HG03064 (cell line): ENCODE measurements at regions not wholly inside any gene's neighbourhood (a gene's known extent, or its start where the extent isn't known, plus 50 kb on each side); places are given as distances from the start of the nearest gene placed in this dataset.

ENCODE experiments used
- ATAC-seq: cut with Tn5 transposase; IDR thresholded peaks from one replicate; pipeline ENCODE4 v1.9.1; 2021; ENCODE audit warnings: low read depth; ENCODE audit not compliant: unreplicated experiment

DNA sequence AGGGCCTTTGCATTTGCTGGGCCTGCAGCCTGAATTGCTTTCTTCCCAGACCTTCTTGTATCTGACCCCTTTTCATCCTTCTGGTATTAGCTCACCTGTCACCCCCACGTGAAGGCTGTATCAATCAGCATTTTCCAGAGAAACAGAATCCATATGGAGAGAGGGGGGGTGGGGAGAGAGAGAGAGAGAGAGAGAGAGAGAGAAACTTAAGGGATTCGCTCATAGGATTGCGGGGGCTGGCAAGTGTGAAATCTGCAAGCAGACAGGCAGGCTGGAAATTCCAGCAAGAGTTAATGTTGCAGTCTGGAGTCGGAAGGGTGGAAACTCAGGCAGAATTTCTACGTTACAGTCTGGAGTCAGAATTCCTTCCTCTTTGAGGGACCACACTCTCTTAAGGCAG is 410.7 kb upstream of the SULF2 start:
- ATAC-seq: no peak

DNA sequence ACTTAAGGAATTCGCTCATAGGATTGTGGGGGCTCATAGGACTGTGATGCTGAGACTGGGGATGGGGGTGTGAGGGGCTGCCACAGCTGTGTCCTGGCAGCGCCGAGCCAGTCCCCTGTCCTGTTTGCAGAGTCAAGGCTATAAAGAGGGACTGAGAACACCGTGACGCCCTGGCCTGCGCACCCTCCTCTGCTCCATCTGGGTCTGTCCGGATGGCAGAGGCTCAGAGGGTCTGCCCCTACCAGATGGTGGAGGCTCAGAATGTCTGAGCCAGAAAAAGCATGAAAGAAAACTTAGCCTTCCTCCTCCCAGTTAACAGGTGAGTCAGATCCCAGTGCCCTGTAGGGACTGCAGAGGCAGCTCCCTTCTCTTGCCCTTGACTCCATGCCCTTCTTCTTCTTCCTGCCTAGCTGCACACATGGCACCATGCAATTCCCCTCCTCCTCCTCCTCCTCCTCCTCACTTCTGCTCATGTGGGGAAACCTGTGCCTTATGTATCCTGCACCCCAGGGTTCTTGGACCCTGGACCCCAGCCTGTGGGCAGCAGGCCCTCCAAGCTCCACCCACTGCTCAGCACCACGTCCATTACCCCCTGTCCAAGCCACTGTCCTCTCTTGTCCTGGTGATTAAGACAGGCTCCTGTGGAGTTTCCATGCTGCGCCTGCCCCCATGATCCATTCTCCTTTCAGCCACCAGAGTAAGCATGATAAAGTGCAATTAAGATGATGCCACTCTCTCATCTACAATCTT is 410.0 kb upstream of the SULF2 start:
- ATAC-seq: no peak

DNA sequence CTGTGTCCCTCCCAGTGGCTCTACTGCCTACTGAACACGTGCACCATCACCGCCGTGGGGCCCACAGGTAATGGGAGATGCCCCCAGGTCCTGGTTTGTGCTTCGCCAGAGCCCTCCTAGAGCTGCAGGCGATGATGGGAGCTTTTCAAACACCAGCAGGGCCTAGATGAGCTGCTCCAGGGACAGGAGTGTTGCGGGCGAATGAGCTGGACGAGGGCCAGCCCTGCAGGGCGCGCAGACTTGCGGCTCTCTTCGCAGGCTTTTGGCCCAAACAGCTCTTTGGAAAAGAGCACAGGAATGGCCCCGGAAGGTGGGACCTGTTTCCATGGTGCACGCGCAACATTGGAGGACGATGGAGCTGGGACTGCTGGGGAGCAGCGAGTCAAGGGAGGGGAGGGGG is 409.3 kb upstream of the SULF2 start:
- no peak for ATAC-seq

DNA sequence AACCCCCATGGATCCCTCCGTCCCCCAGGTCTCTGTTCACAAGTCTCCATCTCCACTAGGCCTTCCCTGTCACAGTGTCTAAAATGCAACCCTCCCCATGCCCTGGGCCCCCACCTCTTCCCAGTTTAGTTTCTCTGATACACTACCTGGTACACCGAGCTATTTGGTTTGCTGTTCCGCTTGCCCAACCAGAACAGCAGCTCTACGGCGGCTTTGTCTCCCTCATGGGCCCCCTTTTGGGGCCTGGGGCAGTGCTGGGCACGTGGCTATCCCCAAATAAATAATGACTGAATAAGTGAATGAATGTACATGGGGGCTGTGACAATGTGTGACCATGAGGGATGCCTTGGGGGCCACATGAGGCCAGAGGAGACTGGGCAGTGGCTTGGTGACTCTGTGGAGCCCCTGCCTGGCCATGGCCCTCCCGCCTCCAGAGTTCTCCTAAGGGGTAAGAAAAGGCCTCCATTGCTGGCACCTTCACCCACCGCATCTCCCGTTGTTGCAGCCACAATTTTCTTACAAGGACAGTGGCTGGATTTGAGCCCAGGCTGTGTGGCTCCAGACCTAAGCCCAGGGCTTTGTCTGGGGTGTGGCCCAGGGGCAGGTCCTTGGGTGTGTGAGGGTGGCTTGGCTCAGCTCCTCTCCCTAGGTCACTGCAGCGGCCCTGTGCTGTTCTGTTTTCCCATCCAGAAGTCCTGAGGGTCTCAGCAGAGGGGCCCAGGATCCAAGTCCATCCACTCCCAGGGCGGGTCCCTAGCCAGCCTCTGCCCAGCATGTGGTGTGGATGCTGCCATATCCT is 408.5 kb upstream of the SULF2 start:
- ATAC-seq: no peak

DNA sequence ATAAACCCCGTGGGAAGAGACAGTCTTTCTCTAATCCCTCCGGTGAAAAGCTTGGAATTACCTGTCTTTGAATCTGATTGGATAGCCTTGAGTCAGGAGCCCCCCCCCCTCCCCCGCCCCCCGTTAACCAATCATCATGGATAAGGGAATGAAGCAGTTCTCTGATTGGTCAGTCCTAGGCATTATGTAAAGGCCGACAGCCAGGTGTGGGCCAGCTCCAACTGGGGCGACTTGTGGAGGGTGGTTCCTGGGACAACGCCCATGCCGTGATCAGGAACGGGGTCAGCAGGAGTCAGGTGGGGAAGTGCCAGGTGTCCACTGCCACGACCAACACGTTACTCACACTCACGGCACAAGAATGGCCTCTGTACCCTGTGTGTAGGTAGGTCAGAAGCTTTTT is 406.8 kb upstream of the SULF2 start:
- no peak for ATAC-seq

DNA sequence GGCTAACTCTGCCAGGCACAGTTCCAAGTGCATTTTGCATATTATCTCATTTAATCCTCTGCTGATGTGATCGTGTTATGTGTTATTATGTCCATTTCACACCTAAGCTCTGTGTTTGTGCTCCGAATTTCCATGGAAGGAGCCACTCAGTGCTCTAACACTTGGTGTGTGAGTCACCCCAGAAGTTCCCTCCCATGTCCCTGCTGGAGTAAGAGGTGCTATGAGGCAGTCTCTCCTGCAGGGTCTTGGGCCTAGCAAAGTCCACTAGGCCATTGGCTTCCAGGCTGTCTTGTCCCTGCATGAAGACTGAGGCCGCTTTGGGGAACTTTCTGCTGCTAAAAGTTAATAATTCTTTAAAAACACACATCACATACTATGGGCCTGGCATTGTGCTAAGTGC is 405.9 kb upstream of the SULF2 start:
- no peak for ATAC-seq

DNA sequence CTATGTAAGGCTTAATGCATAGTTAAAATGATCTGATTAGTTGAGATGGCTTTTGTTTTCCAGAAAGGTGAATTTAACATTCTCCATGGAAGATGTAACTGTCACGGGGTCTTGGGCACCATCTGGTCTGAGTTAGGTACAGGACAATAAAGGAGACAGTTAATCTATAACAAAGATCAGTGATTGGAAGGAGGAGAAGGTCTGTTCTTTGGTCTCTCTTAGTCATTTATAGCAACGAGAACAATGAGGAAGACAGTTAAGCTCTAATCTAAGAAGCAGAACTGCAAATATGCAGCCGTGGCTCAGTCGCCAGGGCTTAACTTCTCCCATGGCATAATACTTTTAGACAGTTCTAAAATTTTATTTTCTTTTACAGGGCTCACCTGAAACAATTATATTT is 405.5 kb upstream of the SULF2 start:
- ATAC-seq: no peak

DNA sequence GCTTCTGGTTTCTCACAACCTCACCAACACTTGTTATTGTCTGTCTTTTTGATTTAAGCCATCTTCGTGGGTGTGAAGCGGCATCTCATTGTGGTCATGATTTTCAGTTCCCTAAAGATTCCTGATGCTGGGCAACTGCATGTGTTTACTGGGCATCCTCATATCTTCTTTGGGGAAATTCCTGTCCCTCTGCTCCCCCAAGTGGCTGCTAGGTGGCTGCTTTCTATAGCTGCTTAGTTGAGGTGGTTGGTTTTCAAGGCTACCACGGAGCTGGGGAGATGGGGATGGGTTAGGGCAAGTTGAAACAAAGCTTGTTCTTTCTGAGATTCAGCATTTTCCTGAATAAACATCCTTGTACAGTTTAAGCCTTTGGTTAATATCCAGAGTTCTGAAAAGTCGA is 403.9 kb upstream of the SULF2 start:
- no peak for ATAC-seq

DNA sequence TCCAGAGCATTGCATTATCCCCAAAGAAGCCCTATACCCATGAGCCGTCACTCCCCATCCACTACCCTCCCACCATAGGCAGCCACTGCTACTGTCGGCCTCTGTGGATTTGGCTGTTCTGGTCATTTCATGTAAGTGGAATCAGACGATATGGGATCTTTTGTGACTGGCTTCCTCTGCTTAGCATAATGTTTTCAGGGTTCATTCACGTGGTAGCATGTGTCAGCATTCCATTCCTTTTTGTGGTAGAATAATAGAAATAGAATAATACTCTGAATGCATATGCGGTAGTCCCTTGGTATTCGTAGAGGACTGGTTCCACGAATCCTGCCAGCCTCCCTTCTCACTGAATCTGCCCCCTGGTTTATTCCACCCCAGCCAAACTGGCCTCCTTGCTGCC is 402.6 kb upstream of the SULF2 start:
- no peak for ATAC-seq

DNA sequence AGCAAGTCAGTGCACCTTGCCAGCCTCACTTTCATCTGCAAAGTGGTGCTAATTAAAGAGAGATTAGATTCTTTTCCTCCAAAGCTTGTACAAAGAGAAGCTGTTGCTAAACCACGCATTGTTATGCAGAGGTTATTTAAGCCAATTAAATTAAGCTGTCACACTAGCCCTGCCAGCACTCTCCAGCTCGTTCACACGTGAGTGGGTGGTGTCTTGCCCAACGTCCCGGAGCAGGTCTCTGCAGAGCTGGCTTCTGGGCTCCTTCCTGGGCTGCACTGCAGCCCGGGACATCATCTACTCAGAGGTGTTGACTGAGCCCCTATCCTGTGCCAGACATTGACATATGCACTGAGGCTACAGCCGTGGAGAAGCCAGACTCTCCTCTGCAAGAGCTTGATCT is 401.6 kb upstream of the SULF2 start:
- no peak for ATAC-seq

DNA sequence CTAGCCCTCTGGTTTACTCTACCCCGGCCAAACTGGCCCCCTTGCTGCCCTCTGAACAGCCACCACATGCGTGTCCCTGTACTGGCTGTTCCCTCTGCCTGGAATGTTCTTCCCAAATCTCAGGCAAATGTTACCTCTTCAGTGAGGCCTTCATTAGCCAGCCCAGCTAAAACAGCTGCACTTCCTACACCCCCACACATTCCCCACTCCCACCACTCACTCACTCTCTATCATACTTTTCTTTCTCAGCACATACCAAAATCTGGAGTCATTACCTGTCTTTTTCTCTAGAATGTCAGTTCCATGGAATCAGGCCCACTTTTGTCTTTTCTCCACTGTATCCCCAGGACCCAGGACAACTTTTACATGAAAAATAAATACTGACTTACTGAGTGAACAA is 401.2 kb upstream of the SULF2 start:
- ATAC-seq: no peak

DNA sequence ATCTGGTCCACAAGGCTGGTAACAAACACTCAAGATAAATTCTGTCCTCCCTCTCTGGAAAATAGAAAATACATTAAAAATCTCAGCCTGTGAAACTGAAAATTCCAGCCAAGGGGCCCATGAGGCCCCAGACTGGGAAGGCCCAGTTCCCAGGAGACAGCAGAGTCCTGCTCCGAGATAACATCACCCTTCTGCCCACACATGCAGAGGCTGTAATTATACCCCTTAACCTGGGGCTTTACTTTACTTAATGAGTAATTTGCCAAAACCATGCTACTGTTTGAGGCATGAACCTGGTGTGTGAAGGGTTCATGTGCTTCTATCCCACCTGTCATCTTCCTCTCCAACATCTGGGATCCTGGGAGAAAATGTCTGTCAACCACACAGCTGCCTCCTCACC is 398.9 kb upstream of the SULF2 start:
- no peak for ATAC-seq

DNA sequence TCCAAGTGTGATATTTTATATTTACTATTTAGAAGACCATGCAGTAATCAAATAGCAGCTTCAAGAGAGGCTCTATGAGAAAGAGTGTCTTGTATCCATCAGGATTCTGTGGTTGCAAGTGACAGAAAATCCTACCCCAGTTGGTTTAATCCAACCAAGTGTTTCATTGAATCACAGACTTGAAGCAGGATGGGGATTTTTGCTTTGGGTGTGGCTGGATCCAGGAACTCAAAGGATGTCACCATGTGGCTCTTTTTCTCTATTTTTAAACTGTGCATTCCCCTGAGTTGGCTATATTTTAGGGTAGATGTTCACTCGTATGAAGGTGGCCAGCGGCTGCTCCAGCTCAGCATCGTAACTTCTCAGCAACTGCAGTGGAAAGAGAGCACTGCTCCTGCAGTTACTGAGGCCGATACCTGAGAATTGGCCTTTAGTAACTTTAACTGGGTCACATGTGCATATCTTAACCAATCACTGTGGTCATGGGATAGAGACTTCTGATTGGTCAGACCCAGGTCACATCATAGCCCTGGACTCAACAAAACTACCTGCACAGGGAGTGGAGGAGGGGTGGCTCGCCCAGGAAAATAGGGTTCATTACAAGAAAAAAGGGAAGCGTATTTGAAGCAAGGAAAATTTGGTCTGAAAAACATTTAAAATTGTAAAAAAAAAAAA is 396.1 kb upstream of the SULF2 start:
- ATAC-seq: no peak

DNA sequence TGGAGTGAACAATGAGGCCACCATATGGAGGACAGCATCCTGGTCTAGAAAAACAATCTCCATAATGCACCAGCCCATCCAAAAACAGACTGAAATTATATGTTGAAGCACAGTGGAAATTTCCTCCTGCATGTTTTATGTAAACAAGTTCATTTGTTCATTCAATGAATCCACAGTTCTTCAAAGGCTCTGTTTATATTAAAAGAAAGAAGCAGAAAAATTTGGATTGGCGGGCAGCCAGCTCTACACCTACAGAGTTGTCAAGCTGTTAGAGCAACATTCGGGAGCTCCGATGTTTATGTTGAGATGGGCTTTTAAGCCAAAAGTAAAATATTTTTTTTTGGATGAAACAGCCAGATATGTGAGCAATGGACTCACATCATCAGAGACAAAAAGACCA is 395.3 kb upstream of the SULF2 start:
- no peak for ATAC-seq

DNA sequence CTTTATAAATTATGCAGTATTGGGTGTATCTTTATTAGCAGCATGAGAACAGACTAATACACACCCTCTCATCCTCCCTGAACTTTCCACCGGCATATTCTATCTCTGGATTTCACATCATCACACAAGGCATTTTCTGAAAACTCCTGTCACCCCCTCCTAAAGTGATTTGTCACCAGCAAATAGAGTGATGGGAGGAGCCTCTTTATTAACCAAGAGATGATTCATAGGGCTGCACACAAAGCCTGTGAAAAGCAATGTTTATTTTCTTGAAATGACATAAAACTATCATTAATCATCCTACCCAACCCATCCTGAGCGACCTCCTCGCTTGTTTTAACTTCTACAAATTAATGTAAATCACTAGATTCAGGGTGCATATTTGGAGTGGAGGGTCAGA is 394.7 kb upstream of the SULF2 start:
- ATAC-seq: no peak

DNA sequence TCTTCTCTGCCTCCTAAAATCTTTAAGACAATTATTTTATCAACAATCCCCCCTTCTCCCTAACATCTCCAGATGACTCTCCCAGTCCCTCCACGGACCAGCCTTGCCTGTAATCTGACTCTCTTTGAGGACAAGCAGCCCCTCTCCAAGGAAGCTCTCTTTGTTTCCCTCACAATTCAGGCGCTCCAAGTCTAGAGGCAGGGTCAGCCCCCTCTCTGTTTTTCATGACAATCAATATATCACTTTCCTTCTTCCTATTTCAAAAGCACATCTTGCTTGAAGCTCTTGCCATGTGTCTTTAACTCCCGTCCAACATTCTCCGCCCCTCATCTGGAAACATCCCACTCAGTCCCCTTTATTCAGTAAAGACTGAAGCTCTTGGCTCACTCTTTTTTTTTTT is 393.4 kb upstream of the SULF2 start:
- ATAC-seq: no peak

DNA sequence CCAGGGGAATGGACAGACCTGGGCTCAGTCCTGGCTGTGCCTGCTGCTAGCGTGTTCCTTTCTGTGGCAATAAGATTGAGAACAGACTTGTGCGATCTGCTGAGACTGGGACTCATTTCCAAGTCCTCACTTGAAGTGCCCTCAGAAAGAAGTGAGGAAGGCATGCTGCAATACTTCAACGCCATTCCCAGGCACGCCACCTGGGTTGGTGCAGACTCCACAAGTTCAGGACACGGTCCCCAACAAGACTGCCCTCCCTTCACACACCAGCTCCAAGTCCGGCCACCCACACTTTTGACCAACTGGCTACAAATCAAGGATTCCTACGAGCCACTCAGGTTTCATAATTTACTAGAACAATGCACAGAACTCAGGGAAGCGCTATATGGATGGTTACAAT is 391.8 kb upstream of the SULF2 start:
- no peak for ATAC-seq

DNA sequence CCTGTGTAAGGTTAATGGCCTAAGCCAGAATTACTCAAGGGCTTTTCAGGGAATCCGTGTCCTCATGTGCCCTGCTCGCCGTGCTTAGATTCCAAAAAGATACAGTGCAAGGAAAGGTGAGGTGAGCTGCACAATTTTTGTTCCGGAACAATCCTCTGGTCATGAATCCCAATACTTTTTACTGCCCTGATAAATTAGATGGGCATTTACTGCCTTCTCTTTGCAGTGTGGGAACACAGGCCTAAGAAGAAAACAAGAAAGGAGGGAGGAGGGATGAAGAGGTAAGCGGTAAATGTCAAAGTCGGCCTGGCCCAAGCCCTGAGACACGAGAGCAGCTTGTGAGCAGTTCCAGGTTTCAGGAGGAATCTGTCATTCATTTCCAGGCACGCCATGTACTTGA is 390.9 kb upstream of the SULF2 start:
- ATAC-seq: no peak

DNA sequence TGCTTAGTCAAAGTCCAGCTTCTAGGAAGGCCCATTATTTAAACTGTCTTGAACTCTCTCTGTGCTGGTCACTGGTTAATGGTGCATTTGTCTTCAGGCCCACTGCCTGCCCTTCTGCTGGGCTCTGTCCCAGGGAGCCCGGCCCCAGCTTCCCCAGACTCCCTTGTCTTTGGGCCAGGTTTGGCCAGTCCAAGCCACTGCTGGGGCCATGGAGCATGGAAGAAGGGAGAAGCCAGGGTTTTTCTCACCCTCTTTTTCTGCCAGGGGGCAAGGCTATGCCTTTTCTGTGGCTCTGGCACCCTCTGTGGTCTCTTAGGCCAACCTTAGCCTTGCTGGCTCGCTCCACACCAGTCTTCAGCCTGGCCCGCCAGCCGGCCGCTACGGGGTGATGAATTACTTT is 390.0 kb upstream of the SULF2 start:
- ATAC-seq: no peak

DNA sequence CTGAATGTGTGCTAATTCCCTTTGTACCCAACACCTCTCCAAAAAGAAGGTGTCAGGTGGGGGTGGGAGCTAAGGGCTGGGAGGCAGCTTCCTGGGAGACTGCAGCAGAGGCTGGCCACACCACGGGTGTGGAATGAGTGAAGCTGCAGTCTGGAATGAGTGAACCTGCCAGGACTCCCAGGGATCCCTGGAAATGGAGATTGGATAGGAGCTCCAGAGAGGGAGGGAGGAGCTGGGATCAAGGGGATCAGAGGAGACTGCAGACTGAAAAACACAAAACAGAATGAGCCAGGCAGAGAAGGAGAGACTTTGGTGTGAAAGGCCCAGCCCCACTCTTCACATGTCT is 387.0 kb upstream of the SULF2 start:
- no peak for ATAC-seq

DNA sequence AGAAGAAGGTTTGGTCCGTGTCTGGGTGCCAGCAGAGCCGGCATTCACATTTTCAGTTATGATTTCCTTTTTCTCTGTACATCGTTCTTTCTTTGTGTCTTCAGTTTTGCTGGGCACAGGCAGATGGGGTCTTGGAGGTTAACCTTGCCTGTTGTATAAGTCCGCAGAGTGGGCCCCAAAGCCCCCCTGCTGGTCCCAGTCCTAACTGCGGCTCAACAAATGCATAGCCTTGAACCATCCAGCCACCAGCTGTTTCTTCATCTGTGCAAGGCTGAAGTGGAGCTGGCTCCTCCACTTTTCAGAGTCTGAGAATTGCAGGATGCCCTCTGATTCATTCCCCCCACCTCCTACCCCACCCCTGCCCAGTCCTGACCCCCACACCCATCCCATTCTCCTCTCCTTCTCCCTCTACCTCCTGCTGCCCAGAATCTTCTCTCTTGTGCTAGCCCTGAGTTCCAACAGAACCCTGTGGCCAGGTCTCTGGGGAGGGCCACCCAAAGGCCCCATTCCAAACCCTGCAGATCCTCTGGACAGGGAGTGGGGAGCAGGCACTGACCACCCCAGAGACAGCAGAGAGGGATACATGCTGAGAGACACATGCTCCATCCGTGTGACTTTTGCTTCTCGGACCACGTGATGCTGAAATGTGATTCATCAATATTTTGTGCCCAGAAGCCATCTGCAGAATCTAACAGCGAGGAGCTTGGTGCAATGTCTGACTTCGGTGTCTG is 386.5 kb upstream of the SULF2 start:
- no peak for ATAC-seq
